Hepatocyte (in vitro differentiated cells): ENCODE measurements at regions not wholly inside any gene's neighbourhood (a gene's known extent, or its start where the extent isn't known, plus 50 kb on each side); places are given as distances from the start of the nearest gene placed in this dataset.

ENCODE experiments used
- DNase-seq: peaks from one replicate; pipeline ENCODE4 v3.0.0-alpha.2; 2016; ENCODE audit warnings: low spot score
- H2AFZ ChIP-seq: fragments of 200-600 bp; sonication (generic); 2 replicates; pipeline ENCODE4 v1.6.0; 2016; ENCODE audit warnings: antibody characterized with exemption, mild to moderate bottlenecking
- H3K27ac ChIP-seq: fragments of 200-600 bp; sonication (generic); 2 replicates; pipeline ENCODE4 v1.5.1; 2016; ENCODE audit warnings: mild to moderate bottlenecking
- H3K27me3 ChIP-seq: fragments of 200-600 bp; sonication (generic); 2 replicates; pipeline ENCODE4 v1.6.1; 2016
- H3K36me3 ChIP-seq: fragments of 200-600 bp; sonication (generic); replicated peaks from 2 replicates; pipeline ENCODE4 v1.5.1; 2016; ENCODE audit warnings: low read depth; ENCODE audit not compliant: insufficient read depth
- H3K4me1 ChIP-seq: fragments of 200-600 bp; sonication (generic); 2 replicates; pipeline ENCODE4 v1.5.1; 2016; ENCODE audit warnings: mild to moderate bottlenecking, moderate library complexity; ENCODE audit not compliant: insufficient read depth
- H3K4me2 ChIP-seq: fragments of 200-600 bp; sonication (generic); 2 replicates; pipeline ENCODE4 v1.6.0; 2016
- H3K4me3 ChIP-seq: fragments of 200-600 bp; sonication (generic); 2 replicates; pipeline ENCODE4 v1.5.1; 2016; ENCODE audit warnings: mild to moderate bottlenecking
- H3K79me2 ChIP-seq: fragments of 200-600 bp; sonication (generic); 2 replicates; pipeline ENCODE4 v1.6.0; 2017; ENCODE audit warnings: mild to moderate bottlenecking
- H3K9me2 ChIP-seq: fragments of 200-600 bp; sonication (generic); replicated peaks from 2 replicates; pipeline ENCODE4 v1.6.0; 2017; ENCODE audit warnings: mild to moderate bottlenecking; ENCODE audit not compliant: insufficient read depth
- H3K9me3 ChIP-seq: fragments of 200-600 bp; sonication (generic); 2 replicates; pipeline ENCODE4 v1.5.1; 2016; ENCODE audit warnings: low read depth, mild to moderate bottlenecking
- H4K20me1 ChIP-seq: fragments of 200-600 bp; sonication (generic); 2 replicates; pipeline ENCODE4 v1.6.0; 2016; ENCODE audit warnings: mild to moderate bottlenecking; ENCODE audit not compliant: insufficient read depth, poor library complexity, severe bottlenecking
- EZH2 ChIP-seq: fragments of 200-600 bp; sonication (generic); IDR thresholded peaks from 2 replicates; pipeline ENCODE4 v1.6.1; 2016; ENCODE audit warnings: antibody characterized with exemption, mild to moderate bottlenecking, borderline replicate concordance
- EZH2phosphoT487 ChIP-seq: fragments of 200-600 bp; sonication (generic); IDR thresholded peaks from one replicate; pipeline ENCODE4 v1.6.1; 2018; ENCODE audit warnings: antibody characterized with exemption, mild to moderate bottlenecking, low read depth, moderate library complexity; ENCODE audit not compliant: unreplicated experiment, severe bottlenecking
- WGBS: methylation state at CpG from one replicate; pipeline ENCODE4 v1.1.6; 2016; ENCODE audit warnings: low lambda C conversion rate; ENCODE audit errors: missing lambda C conversion rate; 5-methylcytosine and 5-hydroxymethylcytosine counted together
- TF ChIP-seq, protein P1 (sequence below): fragments of 200-600 bp; sonication (generic); IDR thresholded peaks from 2 replicates; pipeline ENCODE4 v1.5.1; 2016; ENCODE audit warnings: antibody characterized with exemption, mild to moderate bottlenecking; ENCODE audit not compliant: poor library complexity

DNA sequence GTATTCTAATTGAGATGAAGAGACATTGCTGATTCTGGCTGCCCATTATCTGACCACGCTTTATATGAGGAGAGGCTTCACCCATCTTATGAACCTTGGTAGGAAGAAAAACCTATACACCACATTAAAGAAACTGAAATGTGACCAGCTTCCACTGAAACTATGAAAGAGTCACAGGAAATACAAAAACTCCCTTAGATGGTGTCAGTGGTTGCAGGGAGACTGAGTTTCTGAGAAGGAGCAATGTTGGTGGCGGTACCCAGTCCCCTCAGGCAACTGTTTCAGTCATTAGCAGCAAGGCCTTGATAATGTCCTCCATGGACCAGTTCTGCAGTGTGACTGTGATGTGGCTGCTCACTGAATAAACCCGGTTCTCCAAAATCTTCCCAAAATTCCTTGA is 110.5 kb upstream of the FTMT start:
- no peak overlapping the region for H3K4me3 ChIP-seq
- 96% methylated on average over 3 of the region's 3 CpGs for WGBS

DNA sequence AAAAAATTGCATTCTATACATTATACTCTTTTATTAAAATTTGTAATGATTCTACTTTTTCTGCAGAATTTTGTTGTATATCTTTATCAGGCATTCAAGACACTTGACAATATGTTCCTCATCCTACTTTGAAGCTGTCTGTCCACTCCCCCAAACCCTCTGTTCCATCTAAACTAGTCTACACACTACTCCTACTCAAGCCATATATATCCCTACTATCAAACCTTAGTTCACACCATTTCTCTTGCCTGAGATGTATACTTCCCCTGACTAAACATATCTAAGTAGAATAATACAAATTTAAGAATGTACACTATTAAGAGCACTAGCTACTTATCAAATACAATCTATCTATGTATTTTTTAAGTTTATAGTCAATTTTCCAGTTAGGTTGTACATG is 107.1 kb upstream of the FTMT start:
- DNase-seq: no peak
- H3K9me2 ChIP-seq: no peaks in the 10 kb centered on the region
- TF ChIP-seq, protein P1, sequence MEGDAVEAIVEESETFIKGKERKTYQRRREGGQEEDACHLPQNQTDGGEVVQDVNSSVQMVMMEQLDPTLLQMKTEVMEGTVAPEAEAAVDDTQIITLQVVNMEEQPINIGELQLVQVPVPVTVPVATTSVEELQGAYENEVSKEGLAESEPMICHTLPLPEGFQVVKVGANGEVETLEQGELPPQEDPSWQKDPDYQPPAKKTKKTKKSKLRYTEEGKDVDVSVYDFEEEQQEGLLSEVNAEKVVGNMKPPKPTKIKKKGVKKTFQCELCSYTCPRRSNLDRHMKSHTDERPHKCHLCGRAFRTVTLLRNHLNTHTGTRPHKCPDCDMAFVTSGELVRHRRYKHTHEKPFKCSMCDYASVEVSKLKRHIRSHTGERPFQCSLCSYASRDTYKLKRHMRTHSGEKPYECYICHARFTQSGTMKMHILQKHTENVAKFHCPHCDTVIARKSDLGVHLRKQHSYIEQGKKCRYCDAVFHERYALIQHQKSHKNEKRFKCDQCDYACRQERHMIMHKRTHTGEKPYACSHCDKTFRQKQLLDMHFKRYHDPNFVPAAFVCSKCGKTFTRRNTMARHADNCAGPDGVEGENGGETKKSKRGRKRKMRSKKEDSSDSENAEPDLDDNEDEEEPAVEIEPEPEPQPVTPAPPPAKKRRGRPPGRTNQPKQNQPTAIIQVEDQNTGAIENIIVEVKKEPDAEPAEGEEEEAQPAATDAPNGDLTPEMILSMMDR: no peak
- TF ChIP-seq EZH2 (no peak), EZH2phosphoT487 (no peak)
- no peak overlapping the region for H3K27ac ChIP-seq
- H2AFZ ChIP-seq: no peak overlapping the region
- no peaks in the 10 kb centered on the region for H3K27me3 ChIP-seq
- no peaks in the 10 kb centered on the region for H3K36me3 ChIP-seq
- H3K79me2 ChIP-seq: no peaks in the 10 kb centered on the region
- no peak overlapping the region for H3K4me2 ChIP-seq
- no peaks in the 10 kb centered on the region for H4K20me1 ChIP-seq
- H3K4me3 ChIP-seq: no peak overlapping the region
- no peaks in the 10 kb centered on the region for H3K4me1 ChIP-seq
- H3K9me3 ChIP-seq: no peaks in the 10 kb centered on the region

More for the DNA sequence above, 110.5 kb upstream of the FTMT start:
- Histone ChIP-seq H3K4me2 (no peak overlapping the region), H3K79me2 (no peaks in the 10 kb centered on the region), H3K4me1 (no peaks in the 10 kb centered on the region), H3K27me3 (no peaks in the 10 kb centered on the region), H3K9me2 (no peaks in the 10 kb centered on the region), H3K27ac (no peak overlapping the region), H2AFZ (no peak overlapping the region), H3K36me3 (no peaks in the 10 kb centered on the region), H4K20me1 (no peaks in the 10 kb centered on the region), H3K9me3 (no peaks in the 10 kb centered on the region)
- DNase-seq: no peak
- TF ChIP-seq EZH2: no peak
- TF ChIP-seq EZH2phosphoT487: no peak
- TF ChIP-seq, protein P1: no peak

DNA sequence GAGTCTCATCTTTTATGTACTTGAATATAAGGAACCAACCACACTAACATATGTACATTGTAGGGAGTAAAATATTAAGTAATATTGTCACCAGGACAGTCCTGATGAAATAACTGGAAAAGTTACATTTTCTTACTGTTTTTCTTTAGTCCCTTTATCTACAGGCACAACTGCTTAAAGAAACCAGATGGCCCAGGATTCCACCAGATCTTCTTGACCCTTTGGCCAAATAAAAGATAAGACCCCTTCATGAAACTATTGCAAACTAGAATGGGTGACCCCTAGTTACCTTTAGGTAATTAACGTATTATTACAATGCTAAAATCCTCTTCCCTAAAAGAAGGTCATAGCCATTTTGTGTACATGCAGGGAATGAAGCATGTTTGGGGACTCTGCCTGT is 106.3 kb upstream of the FTMT start:
- Histone ChIP-seq H3K4me3 (no peak overlapping the region), H3K27me3 (no peaks in the 10 kb centered on the region), H3K27ac (no peak overlapping the region), H3K9me2 (no peaks in the 10 kb centered on the region), H3K79me2 (no peaks in the 10 kb centered on the region), H2AFZ (no peak overlapping the region), H3K4me1 (no peaks in the 10 kb centered on the region), H3K4me2 (no peak overlapping the region), H3K9me3 (no peaks in the 10 kb centered on the region), H3K36me3 (no peaks in the 10 kb centered on the region), H4K20me1 (no peaks in the 10 kb centered on the region)
- no peak for DNase-seq
- TF ChIP-seq EZH2: no peak
- no peak for TF ChIP-seq EZH2phosphoT487
- TF ChIP-seq, protein P1: no peak
- WGBS: 79% methylated on average over 1 of the region's 1 CpG

DNA sequence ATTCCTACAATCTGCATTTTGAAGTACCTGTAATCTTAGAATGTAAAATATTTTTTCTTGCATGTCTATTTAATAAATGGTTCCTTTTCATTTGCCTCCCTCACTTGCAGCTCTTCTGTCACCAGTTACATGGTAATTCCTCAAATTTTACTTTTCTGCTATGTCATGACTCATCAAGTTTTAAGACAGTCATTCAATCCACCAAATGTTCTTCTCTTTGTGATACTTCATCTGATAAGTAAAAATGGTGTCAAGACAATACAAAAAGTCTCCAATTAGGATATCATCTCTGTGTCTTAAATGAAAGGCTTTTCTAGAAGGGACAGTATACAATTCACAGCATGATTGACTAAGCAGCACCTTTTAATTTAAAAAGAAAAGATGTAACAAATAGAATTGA is 104.9 kb upstream of the FTMT start:
- Histone ChIP-seq H4K20me1 (no peaks in the 10 kb centered on the region), H3K4me1 (no peaks in the 10 kb centered on the region), H3K9me3 (no peaks in the 10 kb centered on the region), H3K4me2 (no peak overlapping the region), H3K9me2 (no peaks in the 10 kb centered on the region), H3K4me3 (no peak overlapping the region), H3K27ac (no peak overlapping the region), H3K36me3 (no peaks in the 10 kb centered on the region), H3K79me2 (no peaks in the 10 kb centered on the region), H3K27me3 (no peaks in the 10 kb centered on the region), H2AFZ (no peak overlapping the region)
- no peak for DNase-seq
- no peak for TF ChIP-seq EZH2
- TF ChIP-seq EZH2phosphoT487: no peak
- TF ChIP-seq, protein P1: no peak
